Brain microvascular endothelial cell (primary cell): ENCODE measurements at regions not wholly inside any gene's neighbourhood (a gene's known extent, or its start where the extent isn't known, plus 50 kb on each side); places are given as distances from the start of the nearest gene placed in this dataset.

ENCODE experiments used
- DNase-seq: peaks from one replicate; pipeline ENCODE4 v3.0.0-alpha.2; 2020
- H3K27ac ChIP-seq: fragments of 250-450 bp; sonication (Bioruptor Pico); 2 replicates; pipeline ENCODE4 v1.5.1; 2020; ENCODE audit warnings: mild to moderate bottlenecking, moderate library complexity
- H3K27me3 ChIP-seq: fragments of 250-450 bp; sonication (Bioruptor Pico); replicated peaks from 2 replicates; pipeline ENCODE4 v1.5.1; 2020; ENCODE audit warnings: mild to moderate bottlenecking
- H3K36me3 ChIP-seq: fragments of 250-450 bp; sonication (Bioruptor Pico); replicated peaks from 2 replicates; pipeline ENCODE4 v1.5.1; 2020; ENCODE audit warnings: mild to moderate bottlenecking
- H3K4me3 ChIP-seq: 2 replicates; pipeline ENCODE4 v1.5.1; 2011; ENCODE audit warnings: low read depth, mild to moderate bottlenecking, control low read depth, low read length, moderate library complexity
- CTCF ChIP-seq: IDR thresholded peaks from 2 replicates; pipeline ENCODE4 v1.5.1; 2011; ENCODE audit warnings: low read depth, mild to moderate bottlenecking, moderate library complexity, low read length, control low read depth, inconsistent platforms; ENCODE audit errors: missing control alignments
- in situ Hi-C: cut with HindIII; loops from 2 replicates; pipeline ENCODE4 v1.10.0; 2017; ENCODE audit warnings: low sequenced_read_pairs, low pct_ligation_motif_present

GRCh38 chr6:122068291-122068769 lies 331.1 kb upstream of the HSF2 start:
- no peak for TF ChIP-seq CTCF
- in situ Hi-C loops: no loop called here
- H3K27me3 ChIP-seq: no peaks in the 10 kb centered on the region
- no peak for DNase-seq
- H3K4me3 ChIP-seq: no peak overlapping the region
- no peak overlapping the region for H3K27ac ChIP-seq
- H3K36me3 ChIP-seq: no peaks in the 10 kb centered on the region

GRCh38 chr6:122069932-122070331 lies 329.5 kb upstream of the HSF2 start:
- no peak for DNase-seq
- no peak overlapping the region for H3K4me3 ChIP-seq
- H3K27ac ChIP-seq: no peak overlapping the region
- no peaks in the 10 kb centered on the region for H3K27me3 ChIP-seq
- in situ Hi-C loops: no loop called here
- TF ChIP-seq CTCF: no peak
- H3K36me3 ChIP-seq: no peaks in the 10 kb centered on the region

GRCh38 chr6:122072014-122072647 lies 327.3 kb upstream of the HSF2 start:
- Histone ChIP-seq H3K27ac (no peak overlapping the region), H3K4me3 (no peak overlapping the region), H3K36me3 (no peaks in the 10 kb centered on the region), H3K27me3 (no peaks in the 10 kb centered on the region)
- no peak for DNase-seq
- TF ChIP-seq CTCF: no peak
- in situ Hi-C loops: no loop called here

- no peak for DNase-seq
- H3K27me3 ChIP-seq: no peaks in the 10 kb centered on the region
- no peak for TF ChIP-seq CTCF
- in situ Hi-C loops: no loop called here
- H3K4me3 ChIP-seq: no peak overlapping the region
- H3K36me3 ChIP-seq: no peaks in the 10 kb centered on the region
- no peak overlapping the region for H3K27ac ChIP-seq
Observed at GRCh38 chr6:122075084-122075838, 324.2 kb upstream of the HSF2 start.

GRCh38 chr6:122075917-122076316 lies 323.5 kb upstream of the HSF2 start:
- Histone ChIP-seq H3K4me3 (no peak overlapping the region), H3K27me3 (no peaks in the 10 kb centered on the region), H3K27ac (no peak overlapping the region), H3K36me3 (no peaks in the 10 kb centered on the region)
- TF ChIP-seq CTCF: no peak
- no peak for DNase-seq
- in situ Hi-C loops: no loop called here

GRCh38 chr6:122077603-122078002 lies 321.8 kb upstream of the HSF2 start:
- Histone ChIP-seq H3K27ac (no peak overlapping the region), H3K27me3 (no peaks in the 10 kb centered on the region), H3K4me3 (no peak overlapping the region), H3K36me3 (no peaks in the 10 kb centered on the region)
- DNase-seq: no peak
- no peak for TF ChIP-seq CTCF
- in situ Hi-C loops: no loop called here
